ENCODE measurements at regions not wholly inside any gene's neighbourhood (a gene's known extent, or its start where the extent isn't known, plus 50 kb on each side); places are given as distances from the start of the nearest gene placed in this dataset.

GRCh38 chr16:35751191-35751941 lies 2292.0 kb downstream of the TP53TG3F start:
- Mint-ChIP-seq H3K4me1 (ENCODE audit: low read depth) (no peaks in the 10 kb centered on the region), H3K27me3 (ENCODE audit: low read depth) (no peaks in the 10 kb centered on the region), H3K36me3 (ENCODE audit: low read depth) (no peaks in the 10 kb centered on the region), H3K9me3 (peaks cover 16% of the 10 kb centered on the region), H3K4me3 (no peak overlapping the region), H3K27ac (no peak overlapping the region)
- DNase-seq (ENCODE audit: low spot score) = no peak

- Mint-ChIP-seq H3K27ac (no peak overlapping the region), H3K9me3 (peaks cover 9% of the 10 kb centered on the region), H3K36me3 (ENCODE audit: low read depth) (no peaks in the 10 kb centered on the region), H3K27me3 (ENCODE audit: low read depth) (no peaks in the 10 kb centered on the region), H3K4me1 (ENCODE audit: low read depth) (no peaks in the 10 kb centered on the region), H3K4me3 (no peak overlapping the region)
- DNase-seq (ENCODE audit: low spot score) = no peak
Observed at GRCh38 chr16:35752012-35752772, 2292.8 kb downstream of the TP53TG3F start.

GRCh38 chr16:35752773-35753558 lies 2293.6 kb downstream of the TP53TG3F start:
- no peak for DNase-seq (ENCODE audit: low spot score)
- Mint-ChIP-seq H3K4me1 (ENCODE audit: low read depth) (no peaks in the 10 kb centered on the region), H3K27me3 (ENCODE audit: low read depth) (no peaks in the 10 kb centered on the region), H3K36me3 (ENCODE audit: low read depth) (no peaks in the 10 kb centered on the region), H3K9me3 (peaks cover 9% of the 10 kb centered on the region), H3K4me3 (no peak overlapping the region), H3K27ac (no peak overlapping the region)

GRCh38 chr16:35753559-35754390 lies 2294.4 kb downstream of the TP53TG3F start:
- H3K36me3 Mint-ChIP-seq (ENCODE audit: low read depth) = no peaks in the 10 kb centered on the region
- no peak overlapping the region for H3K27ac Mint-ChIP-seq
- no peak overlapping the region for H3K4me3 Mint-ChIP-seq
- no peaks in the 10 kb centered on the region for H3K4me1 Mint-ChIP-seq (ENCODE audit: low read depth)
- H3K9me3 Mint-ChIP-seq = peaks cover 9% of the 10 kb centered on the region
- H3K27me3 Mint-ChIP-seq (ENCODE audit: low read depth) = no peaks in the 10 kb centered on the region
- DNase-seq (ENCODE audit: low spot score) = no peak

GRCh38 chr16:35754391-35755369 lies 2295.3 kb downstream of the TP53TG3F start:
- H3K27ac Mint-ChIP-seq = no peak overlapping the region
- peaks cover 9% of the 10 kb centered on the region for H3K9me3 Mint-ChIP-seq
- H3K27me3 Mint-ChIP-seq (ENCODE audit: low read depth) = no peaks in the 10 kb centered on the region
- H3K4me1 Mint-ChIP-seq (ENCODE audit: low read depth) = no peaks in the 10 kb centered on the region
- no peaks in the 10 kb centered on the region for H3K36me3 Mint-ChIP-seq (ENCODE audit: low read depth)
- no peak for DNase-seq (ENCODE audit: low spot score)
- H3K4me3 Mint-ChIP-seq = no peak overlapping the region

GRCh38 chr16:35788381-35788780 lies 2329.0 kb downstream of the TP53TG3F start:
- Mint-ChIP-seq H3K27me3 (ENCODE audit: low read depth) (no peaks in the 10 kb centered on the region), H3K9me3 (peaks cover 59% of the 10 kb centered on the region), H3K4me1 (ENCODE audit: low read depth) (no peaks in the 10 kb centered on the region), H3K36me3 (ENCODE audit: low read depth) (no peaks in the 10 kb centered on the region), H3K4me3 (no peak overlapping the region), H3K27ac (no peak overlapping the region)
- DNase-seq (ENCODE audit: low spot score) = no peak

GRCh38 chr16:35792516-35793285 lies 2333.3 kb downstream of the TP53TG3F start:
- no peaks in the 10 kb centered on the region for H3K36me3 Mint-ChIP-seq (ENCODE audit: low read depth)
- no peak for DNase-seq (ENCODE audit: low spot score)
- no peaks in the 10 kb centered on the region for H3K27me3 Mint-ChIP-seq (ENCODE audit: low read depth)
- H3K9me3 Mint-ChIP-seq = peaks cover 47% of the 10 kb centered on the region
- H3K27ac Mint-ChIP-seq = no peak overlapping the region
- no peaks in the 10 kb centered on the region for H3K4me1 Mint-ChIP-seq (ENCODE audit: low read depth)
- H3K4me3 Mint-ChIP-seq = no peak overlapping the region

GRCh38 chr16:35793601-35794000 lies 2334.2 kb downstream of the TP53TG3F start:
- H3K36me3 Mint-ChIP-seq (ENCODE audit: low read depth) = no peaks in the 10 kb centered on the region

GRCh38 chr16:35794896-35795295 lies 2335.5 kb downstream of the TP53TG3F start:
- Mint-ChIP-seq H3K9me3 (peaks cover 49% of the 10 kb centered on the region), H3K27ac (no peak overlapping the region), H3K27me3 (ENCODE audit: low read depth) (no peaks in the 10 kb centered on the region), H3K4me3 (no peak overlapping the region), H3K36me3 (ENCODE audit: low read depth) (no peaks in the 10 kb centered on the region), H3K4me1 (ENCODE audit: low read depth) (no peaks in the 10 kb centered on the region)
- DNase-seq (ENCODE audit: low spot score) = no peak

More at GRCh38 chr16:35793601-35794000, 2334.2 kb downstream of the TP53TG3F start:
- no peaks in the 10 kb centered on the region for H3K27me3 Mint-ChIP-seq (ENCODE audit: low read depth)
- H3K9me3 Mint-ChIP-seq = peaks cover 47% of the 10 kb centered on the region
- DNase-seq (ENCODE audit: low spot score) = no peak
- H3K4me1 Mint-ChIP-seq (ENCODE audit: low read depth) = no peaks in the 10 kb centered on the region
- H3K27ac Mint-ChIP-seq = no peak overlapping the region
- H3K4me3 Mint-ChIP-seq = no peak overlapping the region

GRCh38 chr16:35795361-35796029 lies 2336.1 kb downstream of the TP53TG3F start:
- Mint-ChIP-seq H3K4me3 (no peak overlapping the region), H3K36me3 (ENCODE audit: low read depth) (no peaks in the 10 kb centered on the region), H3K4me1 (ENCODE audit: low read depth) (no peaks in the 10 kb centered on the region), H3K27me3 (ENCODE audit: low read depth) (no peaks in the 10 kb centered on the region), H3K9me3 (peaks cover 49% of the 10 kb centered on the region), H3K27ac (no peak overlapping the region)
- no peak for DNase-seq (ENCODE audit: low spot score)

GRCh38 chr16:35797811-35798210 lies 2338.4 kb downstream of the TP53TG3F start:
- Mint-ChIP-seq H3K4me1 (ENCODE audit: low read depth) (no peaks in the 10 kb centered on the region), H3K27me3 (ENCODE audit: low read depth) (no peaks in the 10 kb centered on the region), H3K9me3 (peaks cover 52% of the 10 kb centered on the region), H3K4me3 (no peak overlapping the region), H3K27ac (no peak overlapping the region), H3K36me3 (ENCODE audit: low read depth) (no peaks in the 10 kb centered on the region)
- no peak for DNase-seq (ENCODE audit: low spot score)
